ENCODE measurements at regions not wholly inside any gene's neighbourhood (a gene's known extent, or its start where the extent isn't known, plus 50 kb on each side); places are given as distances from the start of the nearest gene placed in this dataset.

DNA sequence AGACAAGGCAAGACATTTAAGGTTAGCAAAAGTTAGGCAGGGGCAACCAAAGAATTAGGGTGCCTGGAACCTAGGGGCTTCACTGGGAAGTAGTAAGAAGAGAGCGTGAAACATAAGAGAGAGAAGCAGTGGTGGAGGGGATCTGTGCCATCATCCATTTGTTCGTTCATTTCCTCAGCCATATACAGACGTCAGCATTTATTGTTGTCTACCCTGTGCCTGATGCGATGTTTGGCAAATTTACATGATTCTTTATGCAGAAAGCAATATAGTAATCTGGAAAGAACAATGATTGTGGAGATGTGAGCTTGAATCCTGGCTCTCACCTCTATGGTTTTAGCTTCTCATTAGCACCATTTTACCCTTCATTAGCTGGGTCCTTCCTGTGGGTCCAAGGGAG is 477.5 kb upstream of the MPDZ start (continued):
- TF ChIP-seq SAP30 (IDR thresholded peaks at IDR 0.05; ENCODE audit: borderline replicate concordance, insufficient read depth, low read depth, low read length, poor library complexity, severe bottlenecking) = no peak

DNA sequence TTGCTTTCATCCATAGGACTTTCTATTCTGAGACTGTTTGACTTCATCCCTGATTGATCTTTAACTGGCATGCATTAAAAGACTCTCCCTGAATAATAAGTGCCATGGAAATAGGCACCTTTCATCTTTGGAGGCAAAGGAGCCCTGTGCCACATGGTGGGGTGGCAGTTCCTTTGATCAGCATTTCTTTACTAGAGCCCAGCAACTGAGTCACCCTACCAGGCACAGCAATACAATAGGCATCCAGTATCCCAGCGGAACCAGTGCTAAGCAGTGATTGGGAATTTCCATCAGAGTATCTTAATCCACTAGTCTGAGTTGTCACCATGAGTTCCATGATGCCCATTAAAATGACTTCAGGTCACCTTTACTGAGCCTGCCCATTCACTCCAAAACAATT is 476.1 kb upstream of the MPDZ start:
- DNase-seq (ENCODE audit: extremely low read depth in 1 of 4, low spot score in 3 of 4) (no peak), FAIRE-seq (no peak), ATAC-seq (no peak)
- Histone ChIP-seq H3K9me3 (replicated peaks; ENCODE audit: control insufficient read depth, insufficient read depth, low read depth, low read length) (no peaks in the 10 kb centered on the region), H3K9ac (ENCODE audit: insufficient read depth in 1 of 2, low read depth in 2 of 2, low read length in 2 of 2) (no peak overlapping the region), H2AFZ (ENCODE audit: low read depth, low read length) (no peak overlapping the region), H3K4me1 (replicated peaks in 1 of 2; ENCODE audit: control insufficient read depth in 2 of 2, insufficient read depth in 2 of 2, low read length in 2 of 2) (no peaks in the 10 kb centered on the region), H4K20me1 (replicated peaks; ENCODE audit: control insufficient read depth, insufficient read depth, low read length) (no peaks in the 10 kb centered on the region), H3K27ac (ENCODE audit: extremely low read depth, low read depth, low read length) (no peak overlapping the region), H3K9me1 (ENCODE audit: control insufficient read depth, insufficient read depth, low read length) (no peaks in the 10 kb centered on the region), H3K36me3 (ENCODE audit: control insufficient read depth, insufficient read depth, low read length) (no peaks in the 10 kb centered on the region), H3K27me3 (ENCODE audit: control insufficient read depth in 2 of 2, insufficient read depth in 2 of 2, low read length in 2 of 2) (no peaks in the 10 kb centered on the region; a peak in 1 of 5 replicates), H3K4me3 (no peak overlapping the region), H3K79me2 (ENCODE audit: control insufficient read depth, insufficient read depth, low read length) (no peaks in the 10 kb centered on the region), H3K4me2 (ENCODE audit: insufficient read depth, low read length) (no peak overlapping the region)
- TF ChIP-seq BDP1 (IDR thresholded peaks at IDR 0.05; ENCODE audit: insufficient read depth, insufficient read length) (no peak), RNF2 (IDR thresholded peaks at IDR 0.05) (no peak), PTTG1 (tag; IDR thresholded peaks at IDR 0.05; ENCODE audit: low read depth) (no peak), KLF13 (tag; IDR thresholded peaks at IDR 0.05; ENCODE audit: borderline replicate concordance, low read depth) (no peak), SMAD1 (IDR thresholded peaks at IDR 0.05; ENCODE audit: low read depth, low read length, partially characterized antibody) (no peak), MAZ (CRISPR knock-in tag; conservative IDR thresholded peaks at IDR 0.05 in 1 of 2, IDR thresholded peaks at IDR 0.05 in 1 of 2) (no peak), GTF2E2 (tag; IDR thresholded peaks at IDR 0.05) (no peak), ZNF77 (CRISPR knock-in tag; IDR thresholded peaks at IDR 0.05) (no peak), SIN3A (IDR thresholded peaks at IDR 0.05; ENCODE audit: borderline replicate concordance in 2 of 2, control insufficient read depth in 1 of 2, low read depth in 2 of 2, low read length in 2 of 2) (no peak)
- in situ Hi-C loops (cut with MboI) (no loop called here), intact Hi-C loops (cut with micrococcal nuclease) (no loop called here)
- CTCF ChIA-PET (ENCODE audit: low intra/inter-chr PET ratio) = no interaction called here
- no TSS peak for BruUV-seq (replicated peaks)
- WGBS (ENCODE audit: insufficient coverage, low coverage, missing lambda C conversion rate) = 0% methylated on average over 1 of the region's 1 CpG
- POLR2A ChIA-PET = no interaction called here

Measured in K562 (cell line).